SK-N-SH (cell line): ENCODE measurements at regions not wholly inside any gene's neighbourhood (a gene's known extent, or its start where the extent isn't known, plus 50 kb on each side); places are given as distances from the start of the nearest gene placed in this dataset.

Source experiments
- CTCF ChIA-PET: fragments of 300-600, 350-600 bp; formaldehyde crosslinking; extraction: SDS; loops from one replicate; lab custom pipeline; 2021; lab: Yijun Ruan, JAX
- POLR2A ChIA-PET: fragments of 350-600 bp; sonication (Branson Sonifier 250); formaldehyde crosslinking; extraction: SDS; loops from one replicate; lab custom pipeline; 2020; ENCODE audit warnings: antibody characterized with exemption, inconsistent platforms; lab: Yijun Ruan, JAX
- DNase-seq: peaks from one replicate; pipeline ENCODE4 v3.0.0; 2012
- H2AFZ ChIP-seq: fragments of 200-600 bp; sonication (generic); 2 replicates; pipeline ENCODE4 v1.8.1; 2016; ENCODE audit warnings: antibody characterized with exemption, mild to moderate bottlenecking, low read depth
- H3F3A ChIP-seq: fragments of 200-600 bp; sonication (generic); replicated peaks from 2 replicates; pipeline ENCODE3; 2016; ENCODE audit warnings: antibody characterized with exemption, mild to moderate bottlenecking; ENCODE audit not compliant: insufficient read depth
- H3K27ac ChIP-seq, 2 experiments: fragments of 200-500 bp in 1 of 2; fragments of 200-600 bp in 1 of 2; sonication (Bioruptor generic) in 1 of 2; sonication (generic), shearing (Covaris generic) in 1 of 2; 2 replicates each; pipeline versions ENCODE4 v1.5.1 to v1.6.1; 2014 to 2016; ENCODE audit warnings: low read depth in 2 of 2, inconsistent platforms in 1 of 2, low read length in 1 of 2, mild to moderate bottlenecking in 1 of 2, mixed read lengths in 1 of 2
- H3K27me3 ChIP-seq: fragments of 200-600 bp; sonication (generic), shearing (Covaris generic); 2 replicates; pipeline ENCODE4 v1.6.1; 2016; ENCODE audit warnings: mixed run types; ENCODE audit not compliant: insufficient read depth
- H3K36me3 ChIP-seq, 2 experiments: fragments of 200-500 bp in 1 of 2; fragments of 200-600 bp in 1 of 2; sonication (Bioruptor generic) in 1 of 2; sonication (generic) in 1 of 2; replicated peaks in 1 of 2; 2 replicates each; pipeline versions ENCODE3 to v1.5.1; 2014 to 2016; ENCODE audit warnings: low read length in 1 of 2, mild to moderate bottlenecking in 1 of 2; ENCODE audit not compliant: insufficient read depth in 2 of 2, control insufficient read depth in 1 of 2
- H3K4me1 ChIP-seq, 2 experiments: fragments of 200-500 bp in 1 of 2; fragments of 200-600 bp in 1 of 2; sonication (Bioruptor generic) in 1 of 2; sonication (generic), shearing (Covaris generic) in 1 of 2; 2 replicates each; pipeline versions ENCODE4 v1.5.1 to v1.6.1; 2014 to 2016; ENCODE audit warnings: low read depth in 1 of 2, low read length in 1 of 2, mixed run types in 1 of 2; ENCODE audit not compliant: insufficient read depth in 2 of 2, control insufficient read depth in 1 of 2
- H3K4me2 ChIP-seq: fragments of 200-600 bp; sonication (generic), shearing (Covaris generic); 2 replicates; pipeline ENCODE4 v1.6.1; 2017; ENCODE audit warnings: mixed run types
- H3K4me3 ChIP-seq, 2 experiments: fragments of 200-500 bp in 1 of 2; fragments of 200-600 bp in 1 of 2; sonication (Bioruptor generic) in 1 of 2; sonication (generic), shearing (Covaris generic) in 1 of 2; 2 replicates each; pipeline versions ENCODE4 v1.5.1 to v1.8.1; 2014 to 2016; ENCODE audit warnings: low read depth in 2 of 2, inconsistent platforms in 1 of 2, low read length in 1 of 2, mild to moderate bottlenecking in 1 of 2, mixed read lengths in 1 of 2, moderate library complexity in 1 of 2
- H3K79me2 ChIP-seq: fragments of 200-600 bp; sonication (generic); 2 replicates; pipeline ENCODE4 v1.8.1; 2017; ENCODE audit warnings: mild to moderate bottlenecking; ENCODE audit not compliant: insufficient read depth
- H3K9ac ChIP-seq: fragments of 200-600 bp; sonication (generic); 2 replicates; pipeline ENCODE4 v1.6.1; 2017; ENCODE audit warnings: mixed run types
- H3K9me2 ChIP-seq: fragments of 200-600 bp; sonication (generic); 2 replicates; pipeline ENCODE4 v1.6.1; 2017; ENCODE audit warnings: mixed run types
- H3K9me3 ChIP-seq: fragments of 200-600 bp; sonication (generic); 2 replicates; pipeline ENCODE4 v1.6.1; 2017; ENCODE audit warnings: mixed run types, mild to moderate bottlenecking, moderate library complexity
- H4K20me1 ChIP-seq: fragments of 200-600 bp; sonication (generic); 2 replicates; pipeline ENCODE4 v1.6.1; 2017; ENCODE audit warnings: mild to moderate bottlenecking, mixed run types; ENCODE audit not compliant: insufficient read depth
- CHD2 ChIP-seq: fragments of 150-350 bp; IDR thresholded peaks from 2 replicates; pipeline ENCODE4 v1.6.1; 2018; ENCODE audit warnings: low read length; ENCODE audit not compliant: partially characterized antibody
- FOSL2 ChIP-seq: IDR thresholded peaks from 2 replicates; pipeline ENCODE4 v1.4.0; 2012; ENCODE audit warnings: low read depth, mild to moderate bottlenecking, moderate library complexity, borderline replicate concordance
- JUND ChIP-seq: IDR thresholded peaks from 2 replicates; pipeline ENCODE4 v1.4.0; 2012
- REST ChIP-seq: IDR thresholded peaks from 2 replicates; pipeline ENCODE4 v1.6.1; 2012; ENCODE audit warnings: mild to moderate bottlenecking, low read depth, low read length, moderate library complexity
- RFX5 ChIP-seq: IDR thresholded peaks from 2 replicates; pipeline ENCODE4 v1.6.1; 2012; ENCODE audit warnings: mild to moderate bottlenecking, improper control_type of control experiment, low read length
- TAF1 ChIP-seq: IDR thresholded peaks from 2 replicates; pipeline ENCODE4 v1.6.1; 2012; ENCODE audit warnings: low read depth, mild to moderate bottlenecking, low read length, moderate library complexity, borderline replicate concordance
- TCF12 ChIP-seq: IDR thresholded peaks from 2 replicates; pipeline ENCODE4 v1.4.0; 2012
- USF2 ChIP-seq: fragments of 150-350 bp; IDR thresholded peaks from 2 replicates; pipeline ENCODE4 v1.6.1; 2017; ENCODE audit warnings: antibody characterized with exemption, low read length, low read depth, borderline replicate concordance
- ZBTB33 ChIP-seq: IDR thresholded peaks from 2 replicates; pipeline ENCODE4 v1.4.0; 2012; ENCODE audit warnings: low read depth, borderline replicate concordance
- WGBS: methylation state at CpG from one replicate; pipeline ENCODE4 v1.1.6; 2017; ENCODE audit warnings: low lambda C conversion rate; 5-methylcytosine and 5-hydroxymethylcytosine counted together

GRCh38 chr9:88320748-88321415 lies 67.4 kb upstream of the SPIN1 start:
- Histone ChIP-seq H4K20me1 (no peaks in the 10 kb centered on the region), H3K36me3 (no peaks in the 10 kb centered on the region), H3K4me3 (no peak overlapping the region), H3K79me2 (no peaks in the 10 kb centered on the region), H3K4me1 (no peaks in the 10 kb centered on the region), H2AFZ (no peak overlapping the region), H3K4me2 (no peak overlapping the region), H3K27ac (no peak overlapping the region), H3K27me3 (no peaks in the 10 kb centered on the region), H3K9ac (no peak overlapping the region), H3F3A (no peaks in the 10 kb centered on the region), H3K9me3 (no peaks in the 10 kb centered on the region), H3K9me2 (no peaks in the 10 kb centered on the region)
- 55% methylated on average over 7 of the region's 11 CpGs for WGBS
- TF ChIP-seq FOSL2 (no peak), REST (no peak), USF2 (no peak), RFX5 (no peak), ZBTB33 (no peak), TCF12 (no peak), CHD2 (no peak), JUND (no peak), TAF1 (no peak)
- DNase-seq = no peak
- CTCF ChIA-PET = interaction anchor here (0.6 kb wide), 1 partner anchor 64 kb away, joined by 3 read pairs; no protein-coding TSS in a partner anchor
- POLR2A ChIA-PET = no interaction called here
